NCI-H526 (cell line): ENCODE measurements at regions not wholly inside any gene's neighbourhood (a gene's known extent, or its start where the extent isn't known, plus 50 kb on each side); places are given as distances from the start of the nearest gene placed in this dataset.
"Not testable (repeated sequence)": the region's sequence is repeated elsewhere in the genome, so short reads cannot be mapped to it uniquely, and the experiment has no call there.

ENCODE experiments used
- DNase-seq, 2 experiments: peaks; one replicate each; lab custom pipeline; 2025; lab: John Stamatoyannopoulos, UW

GRCh38 chr6:9307786-9308185, 872.4 kb upstream of the SLC35B3 start:
- no peak for DNase-seq

- DNase-seq = no peak
These were observed 871.8 kb upstream of the SLC35B3 start for GRCh38 chr6:9307187-9307586.

- no peak for DNase-seq
These were observed 860.3 kb upstream of the SLC35B3 start for GRCh38 chr6:9295644-9296043.

GRCh38 chr6:9292975-9293374, 857.6 kb upstream of the SLC35B3 start:
- DNase-seq = no peak

GRCh38 chr6:9290342-9290741, 855.0 kb upstream of the SLC35B3 start:
- DNase-seq = not testable (repeated sequence)

GRCh38 chr6:9272671-9273070, 837.3 kb upstream of the SLC35B3 start:
- DNase-seq = no peak

- no peak for DNase-seq
These were observed 831.4 kb upstream of the SLC35B3 start for GRCh38 chr6:9266741-9267140.

GRCh38 chr6:9257215-9257614, 821.9 kb upstream of the SLC35B3 start:
- no peak for DNase-seq

GRCh38 chr6:9254251-9254650, 818.9 kb upstream of the SLC35B3 start:
- DNase-seq = no peak

GRCh38 chr6:9252799-9253198, 817.5 kb upstream of the SLC35B3 start:
- no peak for DNase-seq

GRCh38 chr6:9250852-9251251, 815.5 kb upstream of the SLC35B3 start:
- DNase-seq = peak; percentile 18 to 54

- DNase-seq = no peak
These were observed 812.8 kb upstream of the SLC35B3 start for GRCh38 chr6:9248133-9248532.

GRCh38 chr6:9240861-9241260, 805.5 kb upstream of the SLC35B3 start:
- DNase-seq = no peak

GRCh38 chr6:9236443-9236842, 801.1 kb upstream of the SLC35B3 start:
- DNase-seq = no peak

- no peak for DNase-seq
These were observed 798.3 kb upstream of the SLC35B3 start for GRCh38 chr6:9233686-9234085.

- DNase-seq = no peak
These were observed 797.9 kb upstream of the SLC35B3 start for GRCh38 chr6:9233226-9233625.

- DNase-seq = no peak
These were observed 790.1 kb upstream of the SLC35B3 start for GRCh38 chr6:9225441-9225871.

- no peak for DNase-seq
These were observed 789.2 kb upstream of the SLC35B3 start for GRCh38 chr6:9224539-9224938.

- not testable (repeated sequence) for DNase-seq
These were observed 778.4 kb upstream of the SLC35B3 start for GRCh38 chr6:9213717-9214116.

GRCh38 chr6:9208966-9209365, 773.6 kb upstream of the SLC35B3 start:
- no peak for DNase-seq

- no peak for DNase-seq
These were observed 770.3 kb upstream of the SLC35B3 start for GRCh38 chr6:9205645-9206044.

GRCh38 chr6:9204171-9204570, 768.8 kb upstream of the SLC35B3 start:
- no peak for DNase-seq

- DNase-seq = no peak
These were observed 765.4 kb upstream of the SLC35B3 start for GRCh38 chr6:9200712-9201111.

GRCh38 chr6:9197726-9198125, 762.4 kb upstream of the SLC35B3 start:
- DNase-seq = no peak

GRCh38 chr6:9195322-9195721, 760.0 kb upstream of the SLC35B3 start:
- DNase-seq = no peak
